Spleen (tissue), 11 donors: ENCODE measurements at regions not wholly inside any gene's neighbourhood (a gene's known extent, or its start where the extent isn't known, plus 50 kb on each side); places are given as distances from the start of the nearest gene placed in this dataset.

Experiments
- DNase-seq: peaks from one replicate; pipeline ENCODE4 v3.0.0-alpha.2; 2020
- H3K27ac ChIP-seq, 8 donors: fragments of 200-600 bp; sonication (generic) in 7 of 8; 1 replicate in 4 of 8; 2 replicates in 4 of 8; pipeline versions ENCODE4 v1.5.0 to v1.8.0; 2016 to 2021; ENCODE audit warnings: inconsistent platforms in 4 of 8, mild to moderate bottlenecking in 4 of 8, moderate library complexity in 1 of 8
- H3K27me3 ChIP-seq, 7 donors: fragments of 200-600 bp; sonication (generic) in 6 of 7; replicated peaks in 1 of 7; 1 replicate in 4 of 7; 2 replicates in 3 of 7; pipeline versions ENCODE4 v1.5.0 to v1.8.0; 2016 to 2021; ENCODE audit warnings: inconsistent platforms in 3 of 7, mild to moderate bottlenecking in 1 of 7
- H3K36me3 ChIP-seq, 6 donors: fragments of 200-600 bp; sonication (generic) in 5 of 6; 1 replicate in 4 of 6; 2 replicates in 2 of 6; pipeline versions ENCODE4 v1.5.0 to v1.8.0; 2016 to 2021; ENCODE audit warnings: inconsistent platforms in 2 of 6
- H3K4me1 ChIP-seq, 6 donors: fragments of 200-600 bp; sonication (generic) in 5 of 6; 1 replicate in 3 of 6; 2 replicates in 3 of 6; pipeline versions ENCODE4 v1.5.0 to v1.8.0; 2016 to 2021; ENCODE audit warnings: inconsistent platforms in 3 of 6
- H3K4me3 ChIP-seq, 8 donors: fragments of 200-600 bp; sonication (generic) in 7 of 8; 1 replicate in 4 of 8; 2 replicates in 4 of 8; pipeline versions ENCODE4 v1.5.0 to v1.8.0; 2016 to 2021; ENCODE audit warnings: inconsistent platforms in 4 of 8, mild to moderate bottlenecking in 4 of 8, moderate library complexity in 2 of 8
- H3K9me3 ChIP-seq, 8 donors: fragments of 200-600 bp; sonication (generic) in 7 of 8; 1 replicate in 4 of 8; 2 replicates in 4 of 8; pipeline versions ENCODE4 v1.5.0 to v1.8.0; 2016 to 2021; ENCODE audit warnings: inconsistent platforms in 4 of 8
- CTCF ChIP-seq, 11 experiments: fragments of 200-600 bp in 7 of 11; fragments of 450-650 bp in 4 of 11; sonication (generic) in 4 of 11; IDR thresholded peaks in 8 of 11; conservative IDR thresholded peaks in 3 of 11; 1 replicate in 7 of 11; 2 replicates in 4 of 11; pipeline versions ENCODE4 v1.4.0 to v1.8.0; 2016 to 2021; ENCODE audit warnings: antibody characterized with exemption in 11 of 11, inconsistent platforms in 4 of 11, mild to moderate bottlenecking in 1 of 11
- POLR2A ChIP-seq, 3 donors: fragments of 450-650 bp; IDR thresholded peaks; one replicate each; pipeline ENCODE4 v1.5.1; 2017; ENCODE audit warnings: antibody characterized with exemption in 3 of 3, mild to moderate bottlenecking in 1 of 3
- POLR2AphosphoS5 ChIP-seq, 3 donors: sonication (generic); formaldehyde crosslinking; IDR thresholded peaks; one replicate each; pipeline ENCODE4 v1.5.1; 2017; ENCODE audit warnings: antibody characterized with exemption in 3 of 3
- WGBS, 5 donors: extraction: QIAGEN DNeasy Blood & Tissue Kit in 3 of 5; methylation state at CpG; one replicate each; pipeline versions ENCODE4 v1.1.5 to v1.1.7; 2013 to 2018; 5-methylcytosine and 5-hydroxymethylcytosine counted together
- intact Hi-C: fragments of 100-400 bp; cut with DNase I; formaldehyde crosslinking; loops from one replicate; pipeline ENCODE4 v1.15.0; 2023; ENCODE audit warnings: low total_unique reads
- donor health status: healthy with polysubstance abuse.
- donor health status: DM: no; HTN: no; CAD: no; lungs with moderate emphysema.
- donor health status: DM: no; HTN: no; CAD: no.
- donor health status: Bipolar disorder and iron deficiency.
- donor health status: healthy.
- donor health status: DM: no; HTN: no; CAD: no.
- donor health status: DM: yes; HTN: yes; CAD: no.

GRCh38 chr2:35946478-35946877 is 409.1 kb upstream of the CRIM1 start:
- no peaks in the 10 kb centered on the region for H3K36me3 ChIP-seq
- H3K9me3 ChIP-seq, result no peaks in the 10 kb centered on the region
- intact Hi-C loops, result no loop called here
- no peaks in the 10 kb centered on the region for H3K27me3 ChIP-seq
- WGBS, 5 donors, result 49 to 59% (median 52%) methylated on average over 2 of the region's 2 CpGs
- no peaks in the 10 kb centered on the region for H3K4me1 ChIP-seq
- DNase-seq, result no peak
- H3K4me3 ChIP-seq, result no peak overlapping the region
- no peak overlapping the region for H3K27ac ChIP-seq
- TF ChIP-seq CTCF (IDR thresholded peaks at IDR 0.05 in 8 of 11, conservative IDR thresholded peaks at IDR 0.05 in 3 of 11) (no peak), POLR2AphosphoS5 (IDR thresholded peaks at IDR 0.05) (no peak), POLR2A (IDR thresholded peaks at IDR 0.05) (no peak)

- 70 to 87% (median 84%) methylated on average over 4 of the region's 4 CpGs for WGBS, 5 donors
- H3K27me3 ChIP-seq, result no peaks in the 10 kb centered on the region
- intact Hi-C loops, result no loop called here
- no peak for DNase-seq
- no peaks in the 10 kb centered on the region for H3K4me1 ChIP-seq
- H3K9me3 ChIP-seq, result no peaks in the 10 kb centered on the region
- TF ChIP-seq POLR2AphosphoS5 (IDR thresholded peaks at IDR 0.05) (no peak), POLR2A (IDR thresholded peaks at IDR 0.05) (no peak), CTCF (IDR thresholded peaks at IDR 0.05 in 8 of 11, conservative IDR thresholded peaks at IDR 0.05 in 3 of 11) (no peak)
- no peak overlapping the region for H3K27ac ChIP-seq
- no peak overlapping the region for H3K4me3 ChIP-seq
- no peaks in the 10 kb centered on the region for H3K36me3 ChIP-seq
Observed at GRCh38 chr2:35938838-35939237, 416.7 kb upstream of the CRIM1 start.

GRCh38 chr2:35933031-35933430 is 422.5 kb upstream of the CRIM1 start:
- Histone ChIP-seq H3K27me3 (no peaks in the 10 kb centered on the region), H3K4me3 (no peak overlapping the region), H3K27ac (no peak overlapping the region), H3K9me3 (no peaks in the 10 kb centered on the region), H3K36me3 (no peaks in the 10 kb centered on the region), H3K4me1 (no peaks in the 10 kb centered on the region)
- intact Hi-C loops, result no loop called here
- DNase-seq, result no peak
- WGBS, 5 donors, result 42 to 79% (median 58%) methylated on average over 1 of the region's 1 CpG
- TF ChIP-seq CTCF (IDR thresholded peaks at IDR 0.05 in 8 of 11, conservative IDR thresholded peaks at IDR 0.05 in 3 of 11), result no peak
- no peak for TF ChIP-seq POLR2A (IDR thresholded peaks at IDR 0.05)
- TF ChIP-seq POLR2AphosphoS5 (IDR thresholded peaks at IDR 0.05), result no peak

GRCh38 chr2:35932276-35932963 is 423.2 kb upstream of the CRIM1 start:
- 77 to 90% (median 84%) methylated on average over 5 of the region's 5 CpGs for WGBS, 5 donors

More at GRCh38 chr2:35932276-35932963, 423.2 kb upstream of the CRIM1 start:
- intact Hi-C loops, result no loop called here
- no peak overlapping the region for H3K27ac ChIP-seq
- no peaks in the 10 kb centered on the region for H3K4me1 ChIP-seq
- H3K9me3 ChIP-seq, result no peaks in the 10 kb centered on the region
- DNase-seq, result no peak
- no peak for TF ChIP-seq CTCF (IDR thresholded peaks at IDR 0.05 in 8 of 11, conservative IDR thresholded peaks at IDR 0.05 in 3 of 11)
- no peak for TF ChIP-seq POLR2A (IDR thresholded peaks at IDR 0.05)
- TF ChIP-seq POLR2AphosphoS5 (IDR thresholded peaks at IDR 0.05), result no peak
- H3K27me3 ChIP-seq, result no peaks in the 10 kb centered on the region
- H3K4me3 ChIP-seq, result no peak overlapping the region
- no peaks in the 10 kb centered on the region for H3K36me3 ChIP-seq
